K562 (cell line): ENCODE measurements at regions not wholly inside any gene's neighbourhood (a gene's known extent, or its start where the extent isn't known, plus 50 kb on each side); places are given as distances from the start of the nearest gene placed in this dataset.

Source experiments
- ATAC-seq: fragments of 200-7000 bp; cut with Tn5 transposase; 3 replicates; pipeline ENCODE4 v1.9.1; 2020; ENCODE audit warnings: moderate library complexity
- BruUV-seq: library from RNA; stranded (reverse); fragments of 400-500 nt; replicated peaks from 2 replicates; lab custom pipeline; 2021; lab: Mats Ljungman, UMichigan
- CTCF ChIA-PET: fragments of 300-600 bp; formaldehyde crosslinking; extraction: SDS; loops from one replicate; lab custom pipeline; 2021; ENCODE audit warnings: low intra/inter-chr PET ratio; lab: Yijun Ruan, JAX
- POLR2A ChIA-PET: fragments of 300-600, 350-650 bp; sonication (Branson Sonifier 250); formaldehyde crosslinking; extraction: SDS; loops from one replicate; lab custom pipeline; 2021; ENCODE audit warnings: antibody characterized with exemption, inconsistent platforms; lab: Yijun Ruan, JAX
- DNase-seq, 4 experiments: peaks; one replicate each; pipeline versions ENCODE4 v3.0.0 to v3.0.0-alpha.2; 2011 to 2018; ENCODE audit warnings: low spot score in 3 of 4, mixed read lengths in 3 of 4; ENCODE audit errors: extremely low read depth in 1 of 4
- FAIRE-seq: peaks from 2 replicates; lab custom pipeline; 2011; peaks lifted over from hg19 to GRCh38; lab: Jason Lieb, UNC
- H2AFZ ChIP-seq: 2 replicates; pipeline ENCODE4 v1.6.0; 2011; ENCODE audit warnings: low read depth, low read length, control low read depth, inconsistent platforms
- H3K27ac ChIP-seq: fragments of 200-600 bp; 3 replicates; pipeline ENCODE4 v1.8.0; 2011; ENCODE audit warnings: low read depth, mild to moderate bottlenecking, control low read depth, inconsistent platforms, low read length, moderate library complexity, mixed read lengths; ENCODE audit errors: extremely low read depth
- H3K27me3 ChIP-seq, 2 experiments: fragments of 300-600 bp in 1 of 2; 2 replicates in 1 of 2; 3 replicates in 1 of 2; pipeline versions ENCODE4 v1.6.0 to v1.8.0; 2011; ENCODE audit warnings: inconsistent platforms in 2 of 2, low read length in 2 of 2, mild to moderate bottlenecking in 1 of 2, mixed read lengths in 1 of 2, moderate library complexity in 1 of 2; ENCODE audit not compliant: control insufficient read depth in 2 of 2, insufficient read depth in 2 of 2
- H3K36me3 ChIP-seq: fragments of 300-600 bp; 3 replicates; pipeline ENCODE4 v1.8.0; 2011; ENCODE audit warnings: mild to moderate bottlenecking, low read length, inconsistent platforms; ENCODE audit not compliant: control insufficient read depth, insufficient read depth
- H3K4me1 ChIP-seq, 2 experiments: fragments of 200-600 bp in 1 of 2; replicated peaks in 1 of 2; 2 replicates in 1 of 2; 3 replicates in 1 of 2; pipeline versions ENCODE4 v1.5.1 to v1.8.0; 2011; ENCODE audit warnings: inconsistent platforms in 2 of 2, low read length in 2 of 2, mild to moderate bottlenecking in 1 of 2, mixed read lengths in 1 of 2, moderate library complexity in 1 of 2; ENCODE audit not compliant: control insufficient read depth in 2 of 2, insufficient read depth in 2 of 2
- H3K4me2 ChIP-seq: 2 replicates; pipeline ENCODE4 v1.6.1; 2011; ENCODE audit warnings: low read length, control low read depth, inconsistent platforms, mixed read lengths; ENCODE audit not compliant: insufficient read depth
- H3K4me3 ChIP-seq: fragments of 200-600 bp; sonication (generic), shearing (Covaris generic); 2 replicates; pipeline ENCODE4 v1.5.1; 2016; ENCODE audit warnings: control low read depth, inconsistent platforms
- H3K79me2 ChIP-seq: fragments of 200-600 bp; 3 replicates; pipeline ENCODE4 v1.8.0; 2011; ENCODE audit warnings: low read length, inconsistent platforms; ENCODE audit not compliant: control insufficient read depth, insufficient read depth
- H3K9ac ChIP-seq, 2 experiments: 2 replicates each; pipeline versions ENCODE4 v1.6.0 to v1.6.1; 2011; ENCODE audit warnings: low read depth in 2 of 2, low read length in 2 of 2, control low read depth in 1 of 2, inconsistent platforms in 1 of 2, mild to moderate bottlenecking in 1 of 2, mixed read lengths in 1 of 2; ENCODE audit not compliant: insufficient read depth in 1 of 2
- H3K9me1 ChIP-seq: one replicate; pipeline ENCODE4 v1.6.0; 2011; ENCODE audit warnings: inconsistent platforms, mild to moderate bottlenecking, low read length, moderate library complexity; ENCODE audit not compliant: control insufficient read depth, insufficient read depth
- H3K9me3 ChIP-seq: replicated peaks from 2 replicates; pipeline ENCODE4 v1.5.1; 2011; ENCODE audit warnings: low read depth, low read length, inconsistent platforms; ENCODE audit not compliant: control insufficient read depth, insufficient read depth
- H4K20me1 ChIP-seq: replicated peaks from 2 replicates; pipeline ENCODE4 v1.6.1; 2011; ENCODE audit warnings: low read length, inconsistent platforms, mixed read lengths; ENCODE audit not compliant: control insufficient read depth, insufficient read depth
- BACH1 ChIP-seq: fragments of 200-800 bp; sonication (Bioruptor generic); IDR thresholded peaks from 2 replicates; pipeline ENCODE4 v1.6.1; 2016; ENCODE audit warnings: missing genetic modification characterization, missing compliant biosample characterization
- CHD1 ChIP-seq: fragments of 200-600 bp; sonication (generic); IDR thresholded peaks from one replicate; pipeline ENCODE4 v1.6.1; 2012; ENCODE audit warnings: mild to moderate bottlenecking, moderate library complexity, low read length, inconsistent platforms
- CREB3L1 ChIP-seq: fragments of 450-650 bp; IDR thresholded peaks from 2 replicates; pipeline ENCODE4 v1.6.1; 2014; ENCODE audit warnings: low read depth, mild to moderate bottlenecking, moderate library complexity, borderline replicate concordance
- DIDO1 ChIP-seq: fragments of 450-650 bp; IDR thresholded peaks from 2 replicates; pipeline ENCODE4 v1.6.1; 2016; ENCODE audit warnings: low read depth, missing biosample characterization, missing genetic modification characterization
- FOSL1 ChIP-seq: fragments of 200-800 bp; sonication (Bioruptor generic); conservative IDR thresholded peaks from 2 replicates; pipeline ENCODE4 v1.6.1; 2016; ENCODE audit warnings: missing genetic modification characterization, missing compliant biosample characterization
- HNRNPK ChIP-seq: fragments of 200-400 bp; formaldehyde crosslinking; IDR thresholded peaks from one replicate; pipeline ENCODE4 v1.6.1; 2018; ENCODE audit warnings: mild to moderate bottlenecking, low read depth, low read length; ENCODE audit not compliant: poor library complexity, severe bottlenecking
- MLX ChIP-seq, 2 experiments: fragments of 450-650 bp in 1 of 2; sonication (generic) in 1 of 2; formaldehyde crosslinking; conservative IDR thresholded peaks; 2 replicates each; pipeline versions ENCODE4 v1.4.0 to v1.8.1; 2020 to 2022; ENCODE audit warnings: mild to moderate bottlenecking in 1 of 2, missing genetic modification reagents in 1 of 2
- PCBP2 ChIP-seq: fragments of 200-400 bp; formaldehyde crosslinking; IDR thresholded peaks from 2 replicates; pipeline ENCODE4 v1.6.1; 2018; ENCODE audit warnings: low read length, low read depth, mild to moderate bottlenecking, moderate library complexity; ENCODE audit not compliant: poor library complexity, severe bottlenecking
- TSHZ1 ChIP-seq: fragments of 250-450 bp; sonication (Bioruptor Pico); IDR thresholded peaks from 2 replicates; pipeline ENCODE4 v1.4.0; 2020; ENCODE audit warnings: mild to moderate bottlenecking, moderate library complexity
- ZBTB34 ChIP-seq: fragments of 250-450 bp; sonication (Bioruptor Pico); IDR thresholded peaks from 2 replicates; pipeline ENCODE4 v1.8.0; 2021; ENCODE audit warnings: mild to moderate bottlenecking, moderate library complexity
- ZNF146 ChIP-seq: IDR thresholded peaks from one replicate; pipeline ENCODE4 v1.6.1; 2018; ENCODE audit warnings: missing compliant biosample characterization; ENCODE audit not compliant: unreplicated experiment
- ZNF3 ChIP-seq: fragments of 250-450 bp; sonication (Bioruptor Pico); IDR thresholded peaks from 2 replicates; pipeline ENCODE4 v1.5.0; 2021; ENCODE audit warnings: mild to moderate bottlenecking, moderate library complexity
- WGBS: fragments of 100-300 bp; shearing (Covaris generic); methylation state at CpG from one replicate; pipeline ENCODE4 v1.1.6; 2016; ENCODE audit warnings: low coverage, mixed read lengths; ENCODE audit not compliant: insufficient coverage; ENCODE audit errors: missing lambda C conversion rate; 5-methylcytosine and 5-hydroxymethylcytosine counted together
- in situ Hi-C: fragments of 300-500 bp; cut with MboI; formaldehyde crosslinking; loops from 4 replicates; pipeline ENCODE4 v1.15.0; 2018; ENCODE audit warnings: inconsistent platforms, mixed read lengths
- intact Hi-C: fragments of 100-400 bp; cut with micrococcal nuclease; formaldehyde crosslinking; loops from 2 replicates; pipeline ENCODE4 v1.14.2; 2022

- TF ChIP-seq DIDO1 (tag) (no peak), ZNF3 (CRISPR knock-in tag) (no peak), ZBTB34 (no peak)
Measured at GRCh38 chr4:140213116-140213515, 59.1 kb upstream of the MAML3 start (continued).

- Histone ChIP-seq H3K79me2 (no peaks in the 10 kb centered on the region), H3K36me3 (no peaks in the 10 kb centered on the region), H3K27me3 (no peaks in the 10 kb centered on the region), H3K9ac (no peak overlapping the region), H3K4me1 (no peaks in the 10 kb centered on the region), H3K4me3 (no peak overlapping the region), H2AFZ (no peak overlapping the region), H3K9me3 (no peaks in the 10 kb centered on the region), H3K9me1 (no peaks in the 10 kb centered on the region), H3K27ac (no peak overlapping the region), H4K20me1 (no peaks in the 10 kb centered on the region), H3K4me2 (no peak overlapping the region)
- POLR2A ChIA-PET = no interaction called here
- CTCF ChIA-PET = no interaction called here
- intact Hi-C loops = no loop called here
- in situ Hi-C loops = no loop called here
- no peak for FAIRE-seq
- no peak for DNase-seq
- BruUV-seq = no TSS peak
- no peak for ATAC-seq
- 0% methylated on average over 4 of the region's 4 CpGs for WGBS
- TF ChIP-seq CHD1 = no peak
- TF ChIP-seq ZNF146 (CRISPR knock-in tag) = no peak
- TF ChIP-seq TSHZ1 (CRISPR knock-in tag) = no peak
- TF ChIP-seq FOSL1 = no peak
- no peak for TF ChIP-seq PCBP2
- TF ChIP-seq HNRNPK = no peak
- no peak for TF ChIP-seq CREB3L1
- no peak for TF ChIP-seq MLX (CRISPR knock-in tag; conservative IDR thresholded peaks at IDR 0.05)
- TF ChIP-seq BACH1 (tag) = no peak
Measured at GRCh38 chr4:140212646-140213045, 58.7 kb upstream of the MAML3 start.
